ENCODE measurements at regions not wholly inside any gene's neighbourhood (a gene's known extent, or its start where the extent isn't known, plus 50 kb on each side); places are given as distances from the start of the nearest gene placed in this dataset.

DNA sequence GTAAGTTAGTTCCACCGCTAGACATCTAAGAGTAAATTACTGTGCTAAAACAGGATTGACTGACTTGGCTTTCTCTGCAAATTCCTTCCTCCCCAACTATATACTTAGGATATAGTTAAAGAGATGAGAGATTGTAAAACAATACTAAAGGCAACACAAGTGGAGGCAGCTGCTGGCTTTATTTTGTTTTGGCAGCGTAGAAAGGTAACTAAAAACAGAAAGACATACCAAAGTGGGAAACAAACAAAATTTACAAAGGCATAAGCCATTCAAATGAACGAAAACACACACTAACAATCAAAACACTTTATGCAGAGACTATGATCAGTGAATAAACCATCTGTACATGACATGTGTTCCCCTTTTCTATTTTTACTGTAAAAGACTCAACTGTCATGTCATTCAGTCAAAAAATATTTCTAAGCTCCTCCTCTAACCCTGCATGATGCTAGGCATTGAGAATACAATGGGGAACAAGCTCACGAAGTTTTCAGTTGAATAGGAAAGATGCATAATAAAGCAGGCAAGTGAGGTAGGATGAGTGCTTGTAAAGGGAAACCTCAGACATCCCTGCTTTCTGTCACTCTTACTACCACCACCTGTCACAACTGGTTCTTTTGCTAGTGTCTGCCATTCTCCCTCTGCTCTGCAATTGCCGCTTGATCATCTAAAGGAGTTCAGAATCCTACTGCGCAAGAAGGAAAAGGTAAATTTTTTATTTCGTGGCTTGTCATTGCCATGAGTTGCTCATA, 64.2 kb upstream of the COL1A2 start:
- TF ChIP-seq CTCF (IDR thresholded peaks at IDR 0.05; ENCODE audit: poor library complexity) (no peak), EZH2phosphoT487 (IDR thresholded peaks at IDR 0.05; ENCODE audit: low read depth, severe bottlenecking, unreplicated experiment) (no peak)

All from hepatocyte (in vitro differentiated cells).